HG02840 (cell line): ENCODE measurements at regions not wholly inside any gene's neighbourhood (a gene's known extent, or its start where the extent isn't known, plus 50 kb on each side); places are given as distances from the start of the nearest gene placed in this dataset.
"Not testable (repeated sequence)": the region's sequence is repeated elsewhere in the genome, so short reads cannot be mapped to it uniquely, and the experiment has no call there.

Source experiments
- ATAC-seq: cut with Tn5 transposase; IDR thresholded peaks from one replicate; pipeline ENCODE4 v1.9.1; 2021; ENCODE audit warnings: mild to moderate bottlenecking, moderate library complexity, moderate number of reproducible peaks; ENCODE audit not compliant: unreplicated experiment, low FRiP score

GRCh38 chr2:47964277-47964676, 58.0 kb upstream of the FBXO11 start:
- ATAC-seq: no peak

GRCh38 chr2:47964722-47965434, 58.6 kb upstream of the FBXO11 start:
- ATAC-seq: no peak

DNA sequence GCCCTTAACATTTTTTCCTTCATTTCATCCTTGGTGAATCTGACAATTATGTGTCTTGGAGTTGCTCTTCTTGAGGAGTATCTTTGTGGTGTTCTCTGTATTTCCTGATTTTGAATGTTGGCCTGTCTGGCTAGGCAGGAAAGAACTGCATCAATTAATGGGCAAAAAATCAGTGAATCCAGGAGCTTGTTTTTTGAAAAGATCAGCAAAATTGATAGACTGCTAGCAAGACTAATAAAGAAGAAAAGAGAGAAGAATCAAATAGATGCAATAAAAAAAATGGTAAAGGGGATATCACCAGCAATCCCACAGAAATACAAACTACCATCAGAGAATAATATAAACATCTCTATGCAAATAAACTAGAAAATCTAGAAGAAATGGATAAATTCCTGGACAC, 70.4 kb upstream of the FBXO11 start:
- not testable (repeated sequence) for ATAC-seq

GRCh38 chr2:47984041-47984440, 77.7 kb upstream of the FBXO11 start:
- no peak for ATAC-seq

DNA sequence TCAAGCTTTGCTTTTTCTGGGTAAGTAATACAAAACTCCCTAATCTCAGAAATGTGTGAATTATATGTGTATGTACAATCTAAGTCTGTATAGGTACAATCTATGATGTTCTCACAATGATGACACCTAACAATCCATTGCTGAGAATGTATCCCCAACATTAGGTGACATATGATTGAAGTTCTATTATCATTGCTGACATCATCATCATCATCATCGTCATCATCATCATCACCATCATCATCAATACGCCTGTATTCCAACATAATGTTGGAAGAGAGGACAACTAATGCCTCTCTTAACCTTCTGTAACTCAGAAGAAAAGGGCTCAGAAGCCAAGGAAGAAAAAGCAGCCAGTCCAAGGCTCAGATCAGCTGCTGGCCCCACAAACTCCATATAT, 84.2 kb upstream of the FBXO11 start:
- no peak for ATAC-seq

DNA sequence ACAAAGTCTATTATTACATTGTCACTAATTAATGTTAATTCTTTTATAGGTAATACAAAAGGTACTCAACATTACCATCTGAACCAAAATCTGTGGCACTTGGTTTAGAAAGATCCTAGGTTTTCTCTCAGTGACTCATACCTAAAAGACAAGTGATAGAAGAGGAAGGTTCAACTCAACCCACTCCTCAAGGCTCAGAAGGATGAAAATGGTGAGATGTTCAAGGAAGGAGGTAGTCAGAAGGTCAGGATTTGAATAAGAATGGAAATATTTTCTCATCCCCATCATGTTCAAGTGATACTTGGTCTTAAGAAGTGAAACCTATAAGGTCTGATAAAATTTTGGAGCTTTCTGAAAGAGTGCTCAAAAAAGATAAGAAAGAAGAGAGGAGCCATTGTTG, 86.4 kb upstream of the FBXO11 start:
- ATAC-seq: no peak

DNA sequence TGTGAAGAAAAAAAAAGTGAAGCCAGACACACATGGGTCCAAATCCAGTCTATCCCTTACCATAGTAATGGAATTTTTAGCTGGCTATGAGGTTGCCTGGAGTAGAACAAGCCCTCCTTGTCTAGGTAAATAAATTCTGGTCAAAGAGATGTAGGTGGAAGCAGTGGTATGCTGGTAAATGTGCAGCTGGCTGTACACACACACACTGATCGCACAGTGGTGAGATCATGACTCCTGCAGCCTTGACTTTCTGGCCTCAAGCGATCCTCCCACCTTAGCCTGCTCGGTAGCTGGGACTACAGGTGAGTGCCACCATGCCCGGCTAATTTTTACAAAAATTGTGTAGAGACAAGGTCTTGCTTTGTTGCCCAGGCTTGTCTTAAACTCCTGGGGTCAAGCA, 90.5 kb upstream of the FBXO11 start:
- ATAC-seq: no peak

- ATAC-seq: no peak
Observed at GRCh38 chr2:47999512-47999911, 93.2 kb upstream of the FBXO11 start.

DNA sequence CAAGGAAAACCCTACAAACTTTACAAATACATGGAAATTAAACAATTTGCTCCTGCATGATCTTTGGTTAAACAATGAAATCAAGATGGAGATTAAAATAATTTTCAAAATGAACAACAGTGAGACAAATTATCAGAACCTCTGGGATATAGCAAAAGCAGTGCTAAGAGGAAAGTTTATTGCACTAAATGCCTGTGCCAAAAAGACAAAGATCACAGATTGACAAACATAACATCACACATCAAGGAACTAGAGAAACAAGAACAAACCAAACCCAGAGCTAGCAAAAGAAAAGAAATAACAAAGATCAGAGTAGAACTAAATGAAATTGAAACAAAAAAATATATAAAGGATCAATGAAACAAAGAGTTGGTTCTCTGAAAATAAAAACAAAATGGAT, 95.2 kb upstream of the FBXO11 start:
- ATAC-seq: no peak

DNA sequence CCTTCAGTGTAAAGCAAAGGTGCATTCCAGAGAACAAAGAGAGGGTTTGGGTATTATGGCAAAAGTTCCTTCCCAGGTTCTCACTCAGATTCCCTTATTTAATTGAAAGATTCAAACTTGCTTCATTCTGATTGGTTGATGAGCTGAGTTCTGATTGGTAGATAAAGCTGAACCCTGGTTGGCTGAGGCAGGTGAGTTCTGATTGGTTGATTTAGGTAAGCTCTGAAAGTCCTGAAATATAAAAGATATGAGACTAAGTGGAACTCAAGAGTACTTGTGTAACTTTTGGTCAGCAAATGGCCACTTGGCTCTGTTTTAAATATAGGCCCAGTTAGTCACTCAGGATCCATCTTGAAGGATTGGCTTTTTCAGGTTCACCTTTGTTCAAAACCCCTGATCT, 99.8 kb upstream of the FBXO11 start:
- ATAC-seq: no peak

DNA sequence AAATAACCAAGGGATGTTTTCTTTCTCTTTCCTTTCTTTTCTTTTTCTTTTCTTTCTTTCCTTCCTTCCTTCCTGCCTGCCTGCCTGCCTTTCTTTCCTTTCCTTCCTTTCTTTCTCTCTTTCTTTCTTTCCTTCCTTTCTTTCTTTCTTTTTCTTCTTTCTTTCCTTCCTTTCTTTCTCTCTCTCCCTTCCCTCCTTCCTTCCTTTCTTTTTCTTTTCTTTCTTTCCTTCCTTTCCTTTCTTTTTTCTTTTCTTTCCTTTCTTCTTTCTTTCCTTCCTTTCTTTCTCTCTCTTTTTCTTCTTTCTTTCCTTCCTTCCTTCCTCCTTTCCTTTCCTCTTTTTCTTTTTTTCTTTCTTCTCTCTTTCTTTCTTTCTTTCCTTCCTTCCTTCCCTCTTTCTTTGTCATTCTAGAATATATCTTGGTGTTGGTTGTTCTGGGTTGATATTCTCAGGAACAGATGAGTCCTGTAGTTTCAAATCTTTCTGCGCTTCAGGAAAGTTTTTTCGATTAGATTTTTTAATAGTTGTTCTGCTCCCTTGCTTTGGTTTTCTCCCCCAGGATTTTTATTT, 101.5 kb upstream of the FBXO11 start:
- ATAC-seq: no peak

DNA sequence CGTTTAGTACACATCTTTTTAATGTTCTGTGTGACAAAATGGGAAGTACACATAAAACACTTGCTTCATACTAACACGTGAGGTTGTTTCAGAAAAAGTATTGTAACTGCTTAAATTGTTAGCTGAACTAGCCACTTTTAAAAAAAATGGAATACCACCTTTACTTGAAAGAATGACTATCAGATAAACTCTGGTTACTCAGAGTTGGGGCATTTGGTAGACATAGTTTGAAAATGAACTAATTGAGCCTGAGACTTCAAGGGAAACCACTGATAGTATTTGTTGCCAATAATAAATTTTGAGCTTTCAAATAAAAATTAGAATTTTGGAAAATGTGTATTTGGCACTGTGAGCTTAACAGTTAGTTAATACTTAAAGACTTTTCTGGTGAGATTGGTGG, 103.0 kb upstream of the FBXO11 start:
- no peak for ATAC-seq

- no peak for ATAC-seq
Observed at GRCh38 chr2:48015421-48015820, 109.1 kb upstream of the FBXO11 start.

GRCh38 chr2:48016225-48017019, 110.1 kb upstream of the FBXO11 start:
- no peak for ATAC-seq

- ATAC-seq: no peak
Observed at GRCh38 chr2:48017136-48017535, 110.8 kb upstream of the FBXO11 start.

DNA sequence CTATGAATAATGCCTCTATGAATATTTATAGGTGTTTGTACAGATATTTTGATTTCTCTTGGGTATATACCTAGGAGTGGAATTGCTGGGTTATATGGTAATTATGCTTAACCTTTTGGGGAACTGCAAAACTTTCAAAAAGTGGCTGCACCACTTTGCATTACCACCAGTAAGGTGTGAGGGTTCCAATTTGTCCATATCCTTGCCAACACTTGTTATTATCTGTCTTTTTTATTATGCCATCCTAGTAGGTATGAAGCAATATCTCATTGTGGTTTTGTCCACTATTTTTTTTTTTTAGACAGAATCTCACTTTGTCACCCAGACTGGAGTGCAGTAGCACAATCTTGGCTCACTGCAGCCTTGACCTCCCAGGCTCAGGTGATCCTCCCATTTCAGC, 112.2 kb upstream of the FBXO11 start:
- no peak for ATAC-seq

- no peak for ATAC-seq
Observed at GRCh38 chr2:48026865-48027264, 120.6 kb upstream of the FBXO11 start.

GRCh38 chr2:48032765-48033164, 126.5 kb upstream of the FBXO11 start:
- ATAC-seq: no peak

DNA sequence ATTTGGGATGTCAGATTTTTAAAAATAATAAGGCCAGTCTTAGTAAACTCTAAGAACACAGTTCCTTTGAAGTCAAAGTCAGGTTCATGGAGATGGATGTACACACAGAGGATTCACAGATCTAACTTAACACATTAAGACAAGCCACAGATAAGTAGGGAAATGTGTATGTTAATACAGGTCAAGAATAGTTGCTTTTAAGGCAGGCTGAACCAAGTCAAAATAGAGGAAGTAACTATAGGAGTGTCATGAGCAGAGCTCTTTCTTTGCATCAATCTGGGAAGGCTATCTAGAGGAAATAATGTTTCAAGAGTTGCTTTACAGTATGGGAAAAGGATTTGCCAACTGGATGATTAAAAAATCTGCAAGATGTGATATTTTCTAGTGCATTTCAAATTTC, 128.0 kb upstream of the FBXO11 start:
- no peak for ATAC-seq

DNA sequence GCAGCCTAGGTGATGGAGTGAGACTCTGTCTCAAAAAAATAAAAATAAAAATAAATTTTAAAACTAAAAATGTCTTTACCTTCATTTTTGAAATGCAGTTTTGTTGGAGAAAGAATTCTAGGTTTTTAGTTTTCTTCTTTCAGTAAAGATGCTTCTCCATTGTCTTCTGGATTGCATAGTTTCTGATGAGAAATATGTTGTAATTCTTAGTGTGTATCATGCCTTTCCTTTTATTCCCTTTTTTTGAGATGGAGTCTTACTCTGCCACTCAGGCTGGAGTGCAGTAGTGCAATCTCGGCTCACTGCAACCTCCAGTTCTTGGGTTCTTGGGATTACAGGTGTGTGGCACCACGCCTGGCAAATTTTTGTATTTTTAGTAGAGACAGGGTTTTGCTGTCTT, 130.0 kb upstream of the FBXO11 start:
- no peak for ATAC-seq

DNA sequence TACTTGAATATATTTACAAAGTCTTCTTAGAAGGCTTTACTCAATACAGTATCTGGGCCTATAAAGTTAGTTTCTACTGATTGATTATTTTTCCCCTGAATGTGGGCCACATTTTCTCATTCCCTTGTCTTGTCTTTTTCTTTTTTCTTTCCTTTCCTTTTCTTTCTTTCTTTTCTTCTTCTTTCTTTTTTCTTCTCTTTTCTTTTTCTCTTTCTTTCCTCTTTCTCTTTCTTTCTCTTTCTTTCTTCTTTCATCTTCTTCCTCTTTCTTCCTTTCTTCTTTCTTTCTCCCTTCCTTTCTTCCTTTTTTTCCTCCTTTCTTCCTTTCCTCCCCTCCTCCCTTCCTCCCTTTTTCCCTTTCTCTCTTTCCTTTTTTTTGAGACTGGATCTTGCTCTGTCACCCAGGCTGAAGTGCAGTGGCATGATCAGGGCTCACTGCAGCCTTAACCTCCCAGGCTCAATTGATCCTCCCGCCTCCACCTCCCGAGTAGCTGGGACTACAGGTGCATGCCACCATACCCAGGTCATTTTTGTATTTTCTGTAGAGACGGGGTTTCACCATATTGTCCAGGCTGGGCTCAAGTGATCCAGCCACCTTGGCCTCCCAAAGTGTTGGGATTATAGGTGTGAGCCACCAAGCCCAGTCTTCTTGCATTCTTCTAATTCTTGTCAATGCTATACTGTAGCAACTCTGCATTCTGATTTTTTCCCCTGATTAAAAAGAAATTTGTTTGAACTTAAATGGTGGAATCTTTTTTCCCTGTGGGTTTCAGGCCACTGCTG, 133.1 kb upstream of the FBXO11 start:
- ATAC-seq: no peak
